ENCODE measurements at regions not wholly inside any gene's neighbourhood (a gene's known extent, or its start where the extent isn't known, plus 50 kb on each side); places are given as distances from the start of the nearest gene placed in this dataset.
"Not testable (repeated sequence)": the region's sequence is repeated elsewhere in the genome, so short reads cannot be mapped to it uniquely, and the experiment has no call there.

DNA sequence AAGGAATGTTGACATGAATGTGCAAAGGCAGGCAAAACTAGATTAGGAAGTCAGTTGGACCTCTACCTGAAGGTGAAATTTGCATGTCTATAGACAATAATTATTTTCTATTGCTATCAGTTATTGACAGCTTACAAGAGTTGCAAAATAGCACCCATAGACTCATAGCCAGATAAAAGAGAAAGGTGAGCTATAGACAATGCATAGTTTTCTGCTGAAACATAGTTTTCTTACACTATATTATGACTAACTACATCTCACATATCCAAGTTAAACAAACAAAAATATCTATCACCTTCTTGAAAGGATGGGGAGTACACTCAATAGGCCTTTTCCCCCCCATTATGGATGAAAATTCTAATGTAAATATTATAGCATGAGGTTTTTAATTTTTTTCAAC, 305.0 kb downstream of the PTH2R start:
- in situ Hi-C loops (cut with MboI; ENCODE audit: low pct_unique_long_range_greater_than_20kb, low sequenced_read_pairs, unreplicated experiment): no loop called here
- TF ChIP-seq CTCF (IDR thresholded peaks at IDR 0.05; ENCODE audit: extremely low read depth, insufficient read depth, missing control alignments): no peak
- DNase-seq (ENCODE audit: low spot score): no peak

- in situ Hi-C loops (cut with MboI; ENCODE audit: low pct_unique_long_range_greater_than_20kb, low sequenced_read_pairs, unreplicated experiment): no loop called here
- DNase-seq (ENCODE audit: low spot score): no peak
- TF ChIP-seq CTCF (IDR thresholded peaks at IDR 0.05; ENCODE audit: extremely low read depth, insufficient read depth, missing control alignments): no peak
Measured at GRCh38 chr2:208713066-208713745, 306.6 kb downstream of the PTH2R start.

GRCh38 chr2:208718828-208719227, 312.2 kb downstream of the PTH2R start:
- in situ Hi-C loops (cut with MboI; ENCODE audit: low pct_unique_long_range_greater_than_20kb, low sequenced_read_pairs, unreplicated experiment): no loop called here
- no peak for DNase-seq (ENCODE audit: low spot score)
- no peak for TF ChIP-seq CTCF (IDR thresholded peaks at IDR 0.05; ENCODE audit: extremely low read depth, insufficient read depth, missing control alignments)

- DNase-seq (ENCODE audit: low spot score): no peak
- no peak for TF ChIP-seq CTCF (IDR thresholded peaks at IDR 0.05; ENCODE audit: extremely low read depth, insufficient read depth, missing control alignments)
- in situ Hi-C loops (cut with MboI; ENCODE audit: low pct_unique_long_range_greater_than_20kb, low sequenced_read_pairs, unreplicated experiment): no loop called here
Measured at GRCh38 chr2:208722731-208723130, 316.1 kb downstream of the PTH2R start.

DNA sequence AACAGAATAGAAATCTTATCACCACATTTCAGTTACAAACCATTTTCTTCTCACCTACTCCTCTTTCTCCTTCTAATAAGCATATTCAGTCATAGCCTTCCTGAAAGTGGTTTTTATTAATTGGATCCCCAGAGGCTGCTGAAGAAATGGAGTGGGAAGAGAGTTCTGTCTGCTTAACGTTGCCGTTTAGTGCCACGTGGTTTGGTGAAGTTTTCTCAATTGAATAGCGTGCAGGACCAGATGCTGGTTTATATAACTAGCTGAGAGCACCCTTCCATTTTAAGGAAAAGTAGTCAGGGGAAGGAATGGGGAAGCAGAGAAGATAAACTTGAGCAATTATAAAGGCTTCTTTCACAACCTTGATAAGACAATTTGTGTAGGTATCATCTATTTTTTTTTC, 318.7 kb downstream of the PTH2R start:
- TF ChIP-seq CTCF (IDR thresholded peaks at IDR 0.05; ENCODE audit: extremely low read depth, insufficient read depth, missing control alignments): no peak
- in situ Hi-C loops (cut with MboI; ENCODE audit: low pct_unique_long_range_greater_than_20kb, low sequenced_read_pairs, unreplicated experiment): no loop called here
- no peak for DNase-seq (ENCODE audit: low spot score)

DNA sequence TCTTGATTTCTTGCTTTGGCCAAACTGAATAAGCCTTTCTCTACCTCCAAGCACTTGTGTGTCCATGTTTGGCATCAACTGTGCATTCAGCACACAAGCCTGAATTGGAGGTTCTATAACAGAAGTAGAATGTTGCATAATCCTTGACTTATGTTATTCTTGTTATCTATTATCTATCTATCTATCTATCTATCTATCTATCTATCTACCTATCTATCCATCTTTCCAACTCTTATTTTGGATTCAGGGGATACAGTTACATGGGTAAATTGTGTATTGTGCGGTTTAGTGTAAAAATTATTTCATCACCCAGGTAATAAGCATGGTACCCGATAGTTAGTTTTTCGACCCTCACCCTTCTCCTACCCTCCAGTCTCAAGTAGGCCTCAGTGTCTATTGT, 319.6 kb downstream of the PTH2R start:
- in situ Hi-C loops (cut with MboI; ENCODE audit: low pct_unique_long_range_greater_than_20kb, low sequenced_read_pairs, unreplicated experiment): no loop called here
- no peak for DNase-seq (ENCODE audit: low spot score)
- no peak for TF ChIP-seq CTCF (IDR thresholded peaks at IDR 0.05; ENCODE audit: extremely low read depth, insufficient read depth, missing control alignments)

- DNase-seq (ENCODE audit: low spot score); in situ Hi-C loops (cut with MboI; ENCODE audit: low pct_unique_long_range_greater_than_20kb, low sequenced_read_pairs, unreplicated experiment): not testable (repeated sequence)
Measured at GRCh38 chr2:208751663-208752415, 345.2 kb downstream of the PTH2R start.

Measured in GM13977 (cell line).